ENCODE measurements at regions not wholly inside any gene's neighbourhood (a gene's known extent, or its start where the extent isn't known, plus 50 kb on each side); places are given as distances from the start of the nearest gene placed in this dataset.

DNA sequence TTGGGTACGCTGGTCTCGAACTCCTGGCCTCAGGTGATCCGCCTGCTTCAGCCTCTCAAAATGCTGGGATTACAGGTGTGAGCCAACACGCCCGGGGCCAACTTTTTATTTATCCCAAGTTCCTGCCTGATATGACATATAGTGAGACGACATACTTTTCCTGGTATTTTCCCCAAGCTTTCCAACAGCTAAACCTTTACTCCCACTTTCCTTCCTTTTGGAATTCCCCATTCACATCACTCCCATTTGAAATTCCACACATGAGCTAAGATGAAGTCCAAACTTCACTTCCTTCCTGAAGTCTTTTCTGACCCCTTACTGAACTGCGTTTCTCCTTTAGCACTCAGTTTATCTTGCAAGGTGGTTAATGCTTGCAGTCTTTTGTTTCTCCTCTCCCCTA is 64.1 kb downstream of the S1PR1 start:
- H3K27me3 ChIP-seq (ENCODE audit: control insufficient read depth in 2 of 2, insufficient read depth in 2 of 2, low read length in 2 of 2): no peaks in the 10 kb centered on the region
- intact Hi-C loops (cut with micrococcal nuclease) (loop anchor here (10.0 kb wide), 1 partner anchor 706 kb away; no protein-coding TSS in a partner anchor), dilution Hi-C loops (cut with MboI; ENCODE audit: extremely low pct_ligation_motif_present, low sequenced_read_pairs) (loop anchor here (25.0 kb wide), 1 partner anchor 389 kb away; no protein-coding TSS in a partner anchor)
- peaks cover 64% of the 10 kb centered on the region for H3K4me1 ChIP-seq (ENCODE audit: control insufficient read depth, extremely low read depth, insufficient read depth, low read length)
- no peaks in the 10 kb centered on the region for H3K36me3 ChIP-seq (ENCODE audit: control insufficient read depth in 2 of 2, extremely low read depth in 1 of 2, insufficient read depth in 2 of 2, low read length in 2 of 2)
- peak overlapping the region; percentile 32 for H3K4me2 ChIP-seq (ENCODE audit: insufficient read depth, low read length)
- no peaks in the 10 kb centered on the region for H3K9me1 ChIP-seq (replicated peaks; ENCODE audit: control insufficient read depth, extremely low read depth, insufficient read depth, low read length)
- H3K27ac ChIP-seq (ENCODE audit: insufficient read depth, low read depth, low read length): peak overlapping the region; percentile 69
- H3K4me3 ChIP-seq (replicated peaks in 1 of 3; ENCODE audit: insufficient read depth in 1 of 3, low read depth in 1 of 3, low read length in 3 of 3): no peak overlapping the region
- FAIRE-seq: peak; percentile 79
- no peaks in the 10 kb centered on the region for H4K20me1 ChIP-seq (replicated peaks; ENCODE audit: control insufficient read depth, extremely low read depth, insufficient read depth, low read length)
- no peak overlapping the region for H3K9ac ChIP-seq (replicated peaks; ENCODE audit: extremely low read depth, insufficient read depth, low read length)
- BruUV-seq (replicated peaks): no TSS peak
- no peak for TF ChIP-seq FOS (IDR thresholded peaks at IDR 0.05; ENCODE audit: borderline replicate concordance, insufficient read depth, low read length)
- TF ChIP-seq GATA2 (IDR thresholded peaks at IDR 0.05; ENCODE audit: insufficient read depth, insufficient read length, low read depth, low read length): no peak
- no peak for TF ChIP-seq MYC (IDR thresholded peaks at IDR 0.05; ENCODE audit: low read depth, low read length)
- TF ChIP-seq EZH2 (IDR thresholded peaks at IDR 0.05; ENCODE audit: borderline replicate concordance, low read depth, low read length, severe bottlenecking): no peak
- TF ChIP-seq JUN (IDR thresholded peaks at IDR 0.05; ENCODE audit: borderline replicate concordance, insufficient read depth, insufficient read length, low read depth): no peak
- TF ChIP-seq POLR2A (IDR thresholded peaks at IDR 0.05; ENCODE audit: low read depth, low read length): no peak
- TF ChIP-seq, protein P1, sequence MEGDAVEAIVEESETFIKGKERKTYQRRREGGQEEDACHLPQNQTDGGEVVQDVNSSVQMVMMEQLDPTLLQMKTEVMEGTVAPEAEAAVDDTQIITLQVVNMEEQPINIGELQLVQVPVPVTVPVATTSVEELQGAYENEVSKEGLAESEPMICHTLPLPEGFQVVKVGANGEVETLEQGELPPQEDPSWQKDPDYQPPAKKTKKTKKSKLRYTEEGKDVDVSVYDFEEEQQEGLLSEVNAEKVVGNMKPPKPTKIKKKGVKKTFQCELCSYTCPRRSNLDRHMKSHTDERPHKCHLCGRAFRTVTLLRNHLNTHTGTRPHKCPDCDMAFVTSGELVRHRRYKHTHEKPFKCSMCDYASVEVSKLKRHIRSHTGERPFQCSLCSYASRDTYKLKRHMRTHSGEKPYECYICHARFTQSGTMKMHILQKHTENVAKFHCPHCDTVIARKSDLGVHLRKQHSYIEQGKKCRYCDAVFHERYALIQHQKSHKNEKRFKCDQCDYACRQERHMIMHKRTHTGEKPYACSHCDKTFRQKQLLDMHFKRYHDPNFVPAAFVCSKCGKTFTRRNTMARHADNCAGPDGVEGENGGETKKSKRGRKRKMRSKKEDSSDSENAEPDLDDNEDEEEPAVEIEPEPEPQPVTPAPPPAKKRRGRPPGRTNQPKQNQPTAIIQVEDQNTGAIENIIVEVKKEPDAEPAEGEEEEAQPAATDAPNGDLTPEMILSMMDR (IDR thresholded peaks at IDR 0.05; ENCODE audit: extremely low read depth in 1 of 2, insufficient read depth in 1 of 2, low read depth in 1 of 2, low read length in 2 of 2): no peak
- TF ChIP-seq, protein P2, sequence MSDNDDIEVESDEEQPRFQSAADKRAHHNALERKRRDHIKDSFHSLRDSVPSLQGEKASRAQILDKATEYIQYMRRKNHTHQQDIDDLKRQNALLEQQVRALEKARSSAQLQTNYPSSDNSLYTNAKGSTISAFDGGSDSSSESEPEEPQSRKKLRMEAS (IDR thresholded peaks at IDR 0.05; ENCODE audit: insufficient read depth, insufficient read length): no peak
- no peak for TF ChIP-seq POLR2AphosphoS5 (IDR thresholded peaks at IDR 0.05; ENCODE audit: insufficient read depth, low read depth, low read length)
- H3K9me3 ChIP-seq (replicated peaks; ENCODE audit: control insufficient read depth, insufficient read depth, low read length): no peaks in the 10 kb centered on the region
- POLR2A ChIA-PET: no interaction called here
- H3K79me2 ChIP-seq (ENCODE audit: control insufficient read depth, insufficient read depth, low read length): no peaks in the 10 kb centered on the region
- CTCF ChIA-PET: interaction anchor here (1.4 to 8.6 kb wide), 5 partner anchors 8 to 164 kb away, joined by 4 to 75 read pairs (median 12); no protein-coding TSS in a partner anchor
- H2AFZ ChIP-seq (ENCODE audit: low read depth, low read length): no peak overlapping the region
- DNase-seq (ENCODE audit: low read depth, low spot score): peak; percentile 86
